Activated T-cell treated with anti-CD3 and anti-CD28 coated beads, Interleukin-2, amount 50 U/mL, for 4 hours (primary cell): ENCODE measurements at regions not wholly inside any gene's neighbourhood (a gene's known extent, or its start where the extent isn't known, plus 50 kb on each side); places are given as distances from the start of the nearest gene placed in this dataset.
"Not testable (repeated sequence)": the region's sequence is repeated elsewhere in the genome, so short reads cannot be mapped to it uniquely, and the experiment has no call there.

Source experiments
- ATAC-seq, 2 donors: fragments of 200-7000 bp; cut with Tn5 transposase; one replicate each; pipeline ENCODE4 v1.10.0; 2021
- DNase-seq: peaks from one replicate; pipeline ENCODE4 v3.0.0-alpha.2; 2020
- H3K27me3 Mint-ChIP-seq: one replicate; pipeline ENCODE4 v1.8.0; 2021; ENCODE audit warnings: low read depth, mixed read lengths
- H3K36me3 Mint-ChIP-seq: one replicate; pipeline ENCODE4 v1.8.0; 2022; ENCODE audit warnings: mixed read lengths; ENCODE audit not compliant: insufficient read depth
- H3K4me1 Mint-ChIP-seq: one replicate; pipeline ENCODE4 v1.8.0; 2021; ENCODE audit warnings: low read depth, mixed read lengths
- H3K4me3 Mint-ChIP-seq: one replicate; pipeline ENCODE4 v1.8.0; 2021; ENCODE audit warnings: mild to moderate bottlenecking, moderate library complexity, mixed read lengths
- H3K9me3 Mint-ChIP-seq: one replicate; pipeline ENCODE4 v1.8.0; 2021; ENCODE audit warnings: mixed read lengths

- no peak for ATAC-seq
Observed at GRCh38 chr15:69868756-69869155, 229.0 kb downstream of the TLE3 start.

GRCh38 chr15:69869291-69869690, 228.4 kb downstream of the TLE3 start:
- no peak for ATAC-seq
- peaks cover 7% of the 10 kb centered on the region for H3K27me3 Mint-ChIP-seq
- H3K36me3 Mint-ChIP-seq, result no peaks in the 10 kb centered on the region
- no peak for DNase-seq
- H3K4me3 Mint-ChIP-seq, result no peak overlapping the region
- peaks cover 15% of the 10 kb centered on the region for H3K9me3 Mint-ChIP-seq
- H3K4me1 Mint-ChIP-seq, result no peaks in the 10 kb centered on the region

More at GRCh38 chr15:69868756-69869155, 229.0 kb downstream of the TLE3 start:
- Mint-ChIP-seq H3K4me1 (no peaks in the 10 kb centered on the region), H3K36me3 (no peaks in the 10 kb centered on the region), H3K27me3 (peaks cover 7% of the 10 kb centered on the region), H3K4me3 (no peak overlapping the region), H3K9me3 (peaks cover 9% of the 10 kb centered on the region)
- no peak for DNase-seq

GRCh38 chr15:69869881-69870505, 227.7 kb downstream of the TLE3 start:
- no peaks in the 10 kb centered on the region for H3K4me1 Mint-ChIP-seq
- no peak for DNase-seq
- H3K9me3 Mint-ChIP-seq, result peaks cover 16% of the 10 kb centered on the region
- no peaks in the 10 kb centered on the region for H3K36me3 Mint-ChIP-seq
- H3K4me3 Mint-ChIP-seq, result no peak overlapping the region
- ATAC-seq, result no peak
- peaks cover 7% of the 10 kb centered on the region for H3K27me3 Mint-ChIP-seq

GRCh38 chr15:69871511-69872134, 226.1 kb downstream of the TLE3 start:
- peaks cover 16% of the 10 kb centered on the region for H3K9me3 Mint-ChIP-seq
- H3K27me3 Mint-ChIP-seq, result peaks cover 7% of the 10 kb centered on the region

GRCh38 chr15:69873807-69874206, 223.9 kb downstream of the TLE3 start:
- Mint-ChIP-seq H3K36me3 (no peaks in the 10 kb centered on the region), H3K4me3 (no peak overlapping the region), H3K27me3 (peaks cover 7% of the 10 kb centered on the region), H3K4me1 (no peaks in the 10 kb centered on the region), H3K9me3 (peaks cover 16% of the 10 kb centered on the region)
- ATAC-seq (no peak), DNase-seq (no peak)

More at GRCh38 chr15:69871511-69872134, 226.1 kb downstream of the TLE3 start:
- Mint-ChIP-seq H3K36me3 (no peaks in the 10 kb centered on the region), H3K4me3 (no peak overlapping the region), H3K4me1 (no peaks in the 10 kb centered on the region)
- DNase-seq (no peak), ATAC-seq (no peak)

GRCh38 chr15:69874321-69874720, 223.4 kb downstream of the TLE3 start:
- Mint-ChIP-seq H3K36me3 (no peaks in the 10 kb centered on the region), H3K4me1 (no peaks in the 10 kb centered on the region), H3K4me3 (no peak overlapping the region), H3K9me3 (peaks cover 16% of the 10 kb centered on the region), H3K27me3 (peaks cover 7% of the 10 kb centered on the region)
- DNase-seq, result no peak
- ATAC-seq, result no peak

GRCh38 chr15:69876064-69876940, 221.4 kb downstream of the TLE3 start:
- Mint-ChIP-seq H3K36me3 (no peaks in the 10 kb centered on the region), H3K4me3 (no peak overlapping the region), H3K9me3 (peaks cover 16% of the 10 kb centered on the region), H3K4me1 (no peaks in the 10 kb centered on the region), H3K27me3 (peaks cover 5% of the 10 kb centered on the region)
- DNase-seq, result no peak
- no peak for ATAC-seq

GRCh38 chr15:69879963-69880362, 217.8 kb downstream of the TLE3 start:
- not testable (repeated sequence) for H3K27me3 Mint-ChIP-seq, H3K4me3 Mint-ChIP-seq, ATAC-seq, H3K9me3 Mint-ChIP-seq, DNase-seq, H3K4me1 Mint-ChIP-seq, H3K36me3 Mint-ChIP-seq

GRCh38 chr15:69880571-69881301, 217.0 kb downstream of the TLE3 start:
- ATAC-seq, result no peak
- H3K4me1 Mint-ChIP-seq, result peaks cover 2% of the 10 kb centered on the region
- no peak for DNase-seq
- peaks cover 2% of the 10 kb centered on the region for H3K27me3 Mint-ChIP-seq
- no peaks in the 10 kb centered on the region for H3K9me3 Mint-ChIP-seq
- H3K4me3 Mint-ChIP-seq, result no peak overlapping the region
- no peaks in the 10 kb centered on the region for H3K36me3 Mint-ChIP-seq

GRCh38 chr15:69881302-69881670, 216.4 kb downstream of the TLE3 start:
- H3K4me3 Mint-ChIP-seq, result no peak overlapping the region
- H3K27me3 Mint-ChIP-seq, result peaks cover 2% of the 10 kb centered on the region
- H3K36me3 Mint-ChIP-seq, result no peaks in the 10 kb centered on the region
- ATAC-seq (no peak), DNase-seq (no peak)
- no peaks in the 10 kb centered on the region for H3K9me3 Mint-ChIP-seq
- H3K4me1 Mint-ChIP-seq, result peaks cover 2% of the 10 kb centered on the region

- H3K36me3 Mint-ChIP-seq, result no peaks in the 10 kb centered on the region
- no peak overlapping the region for H3K4me3 Mint-ChIP-seq
- H3K27me3 Mint-ChIP-seq, result peaks cover 6% of the 10 kb centered on the region
- ATAC-seq, result no peak
- peaks cover 2% of the 10 kb centered on the region for H3K4me1 Mint-ChIP-seq
- no peak for DNase-seq
- no peaks in the 10 kb centered on the region for H3K9me3 Mint-ChIP-seq
Observed at GRCh38 chr15:69881766-69882165, 216.0 kb downstream of the TLE3 start.

GRCh38 chr15:69883306-69883705, 214.4 kb downstream of the TLE3 start:
- no peak for DNase-seq
- Mint-ChIP-seq H3K27me3 (peaks cover 10% of the 10 kb centered on the region), H3K36me3 (no peaks in the 10 kb centered on the region), H3K4me1 (peaks cover 2% of the 10 kb centered on the region), H3K4me3 (no peak overlapping the region), H3K9me3 (no peaks in the 10 kb centered on the region)
- ATAC-seq, result no peak

- DNase-seq, result no peak
- ATAC-seq, result no peak
- H3K36me3 Mint-ChIP-seq, result no peaks in the 10 kb centered on the region
- H3K9me3 Mint-ChIP-seq, result no peaks in the 10 kb centered on the region
- no peak overlapping the region for H3K4me3 Mint-ChIP-seq
- H3K27me3 Mint-ChIP-seq, result peaks cover 12% of the 10 kb centered on the region
- H3K4me1 Mint-ChIP-seq, result peaks cover 2% of the 10 kb centered on the region
Observed at GRCh38 chr15:69885173-69885955, 212.4 kb downstream of the TLE3 start.
